Activated T-helper 17 cell treated with anti-CD3 and anti-CD28 coated beads, Interleukin-2, amount 50 U/mL, for 72 hours (primary cell): ENCODE measurements at regions not wholly inside any gene's neighbourhood (a gene's known extent, or its start where the extent isn't known, plus 50 kb on each side); places are given as distances from the start of the nearest gene placed in this dataset.

Source experiments
- ATAC-seq: fragments of 150-1000 bp; cut with Tn5 transposase; replicated peaks from 2 replicates; pipeline ENCODE4 v1.10.0; 2021; ENCODE audit warnings: mild to moderate bottlenecking, moderate library complexity
- H3K27ac Mint-ChIP-seq: one replicate; pipeline ENCODE4 v1.8.0; 2022; ENCODE audit warnings: mixed read lengths
- H3K27me3 Mint-ChIP-seq: one replicate; pipeline ENCODE4 v1.8.0; 2022; ENCODE audit warnings: mixed read lengths
- H3K36me3 Mint-ChIP-seq: one replicate; pipeline ENCODE4 v1.8.0; 2022; ENCODE audit warnings: low read depth, mild to moderate bottlenecking, mixed read lengths
- H3K4me1 Mint-ChIP-seq: one replicate; pipeline ENCODE4 v1.8.0; 2022; ENCODE audit warnings: mixed read lengths
- H3K4me3 Mint-ChIP-seq: one replicate; pipeline ENCODE4 v1.8.0; 2022; ENCODE audit warnings: mild to moderate bottlenecking, mixed read lengths
- H3K9me3 Mint-ChIP-seq: one replicate; pipeline ENCODE4 v1.8.0; 2022; ENCODE audit warnings: mixed read lengths

DNA sequence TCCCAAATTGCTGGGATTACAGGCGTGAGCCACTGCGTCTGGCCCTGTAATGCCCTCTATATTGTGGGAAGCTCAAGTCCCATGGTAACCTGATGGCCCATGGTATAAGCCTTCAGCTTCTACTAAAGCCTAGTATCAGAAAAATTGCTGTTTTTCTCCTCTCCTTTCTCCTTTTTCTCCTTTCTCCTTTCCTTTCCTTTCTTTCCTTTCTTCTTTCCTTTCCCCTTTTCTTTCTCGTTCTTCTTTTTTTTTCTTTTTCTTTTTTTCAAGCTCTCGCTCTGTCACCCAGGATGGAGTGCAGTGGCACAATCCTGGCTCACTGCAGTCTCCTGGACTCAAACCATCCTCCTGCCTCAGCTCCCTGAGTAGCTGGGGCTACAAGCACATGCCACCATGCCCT, 740.7 kb downstream of the FAM133A start:
- ATAC-seq: no peak
- H3K27ac Mint-ChIP-seq: no peak overlapping the region
- H3K4me3 Mint-ChIP-seq: no peak overlapping the region
- H3K4me1 Mint-ChIP-seq: no peaks in the 10 kb centered on the region
- no peaks in the 10 kb centered on the region for H3K36me3 Mint-ChIP-seq
- no peaks in the 10 kb centered on the region for H3K9me3 Mint-ChIP-seq
- H3K27me3 Mint-ChIP-seq: no peaks in the 10 kb centered on the region

DNA sequence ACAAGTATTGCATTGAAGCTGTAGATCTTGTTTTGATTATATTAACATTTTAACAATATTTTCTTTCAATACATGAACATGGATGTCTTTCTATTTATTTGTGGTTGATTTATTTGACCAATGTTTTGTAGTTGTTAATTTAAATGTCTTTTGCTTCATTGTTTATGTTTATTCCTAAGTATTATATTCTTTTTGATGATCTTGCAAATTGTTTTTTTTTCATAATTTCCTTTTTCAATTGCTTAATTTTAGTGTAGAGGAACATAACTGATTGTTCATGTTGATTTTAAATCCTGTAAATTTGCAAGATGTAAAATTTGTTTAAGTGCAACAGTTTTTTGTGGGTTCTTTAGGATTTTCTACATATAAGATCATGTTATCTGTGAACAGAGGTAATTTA, 744.1 kb downstream of the FAM133A start:
- H3K4me3 Mint-ChIP-seq: no peak overlapping the region
- ATAC-seq: no peak
- H3K27me3 Mint-ChIP-seq: no peaks in the 10 kb centered on the region

DNA sequence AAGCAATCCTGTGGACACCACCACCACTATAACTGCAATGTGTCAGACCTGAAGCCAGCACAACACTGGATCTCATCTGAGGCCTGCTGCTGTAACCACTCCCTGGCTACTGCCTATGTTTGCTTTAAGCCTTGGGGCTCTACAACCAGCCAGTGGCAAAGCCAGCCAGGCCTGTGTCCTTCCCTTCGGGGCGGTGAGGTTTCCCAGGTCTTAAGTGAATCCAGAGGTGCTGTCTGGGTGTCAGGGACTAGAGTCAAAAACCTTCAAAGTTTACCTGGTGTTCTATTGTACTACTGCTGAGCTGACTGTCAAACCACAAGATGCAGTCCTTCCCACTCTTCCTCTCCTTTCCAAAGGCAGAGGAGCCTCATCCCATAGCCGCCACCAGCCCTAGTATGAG, 750.5 kb downstream of the FAM133A start:
- ATAC-seq: no peak
- no peak overlapping the region for H3K4me3 Mint-ChIP-seq
- H3K36me3 Mint-ChIP-seq: no peaks in the 10 kb centered on the region
- no peaks in the 10 kb centered on the region for H3K27me3 Mint-ChIP-seq
- H3K4me1 Mint-ChIP-seq: no peaks in the 10 kb centered on the region
- no peak overlapping the region for H3K27ac Mint-ChIP-seq
- H3K9me3 Mint-ChIP-seq: no peaks in the 10 kb centered on the region

More for the DNA sequence above, 744.1 kb downstream of the FAM133A start:
- H3K36me3 Mint-ChIP-seq: no peaks in the 10 kb centered on the region
- H3K9me3 Mint-ChIP-seq: no peaks in the 10 kb centered on the region
- no peak overlapping the region for H3K27ac Mint-ChIP-seq
- no peaks in the 10 kb centered on the region for H3K4me1 Mint-ChIP-seq

DNA sequence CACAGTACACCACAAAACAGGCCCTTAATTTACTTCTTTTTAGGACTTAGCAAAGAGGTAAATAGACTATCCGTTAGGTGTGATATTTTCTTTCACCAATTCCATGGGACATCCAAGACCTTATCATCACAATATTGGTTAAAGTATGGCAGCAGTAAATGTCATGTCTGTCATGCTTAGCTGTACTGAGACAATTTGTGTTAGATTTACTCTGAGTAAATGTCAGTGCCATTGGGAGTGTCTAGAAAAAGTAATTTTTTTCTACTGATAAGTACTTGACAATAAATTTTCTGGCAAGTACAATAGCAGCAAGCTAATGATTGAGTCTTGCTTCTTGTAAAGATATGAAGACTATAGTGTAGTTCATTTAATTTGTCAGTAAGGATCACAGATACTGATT, 756.1 kb downstream of the FAM133A start:
- H3K4me3 Mint-ChIP-seq: no peak overlapping the region
- H3K27me3 Mint-ChIP-seq: no peaks in the 10 kb centered on the region
- ATAC-seq: no peak
- H3K27ac Mint-ChIP-seq: no peak overlapping the region
- no peaks in the 10 kb centered on the region for H3K36me3 Mint-ChIP-seq
- H3K9me3 Mint-ChIP-seq: no peaks in the 10 kb centered on the region
- H3K4me1 Mint-ChIP-seq: no peaks in the 10 kb centered on the region

DNA sequence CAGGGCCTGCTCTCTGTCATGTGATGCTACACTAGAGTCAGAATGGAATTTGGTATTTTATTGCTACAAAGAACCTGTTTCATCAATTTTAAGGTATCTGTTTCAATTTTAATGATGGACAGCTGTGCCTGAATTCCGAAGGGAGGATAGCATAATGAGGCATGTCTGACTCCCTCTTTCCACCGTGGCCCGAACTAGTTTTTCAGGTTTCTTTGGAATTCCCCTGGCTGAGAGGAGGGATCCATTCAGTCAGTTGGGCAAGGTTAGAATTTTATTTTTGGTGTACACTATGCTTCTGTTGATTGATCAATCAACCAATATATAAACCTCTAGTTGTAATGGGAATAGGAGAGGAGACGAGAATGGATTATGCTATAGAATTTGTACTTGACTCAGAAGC, 761.8 kb downstream of the FAM133A start:
- Mint-ChIP-seq H3K9me3 (no peaks in the 10 kb centered on the region), H3K4me1 (no peaks in the 10 kb centered on the region), H3K36me3 (no peaks in the 10 kb centered on the region), H3K27ac (no peak overlapping the region), H3K27me3 (no peaks in the 10 kb centered on the region), H3K4me3 (no peak overlapping the region)
- no peak for ATAC-seq

DNA sequence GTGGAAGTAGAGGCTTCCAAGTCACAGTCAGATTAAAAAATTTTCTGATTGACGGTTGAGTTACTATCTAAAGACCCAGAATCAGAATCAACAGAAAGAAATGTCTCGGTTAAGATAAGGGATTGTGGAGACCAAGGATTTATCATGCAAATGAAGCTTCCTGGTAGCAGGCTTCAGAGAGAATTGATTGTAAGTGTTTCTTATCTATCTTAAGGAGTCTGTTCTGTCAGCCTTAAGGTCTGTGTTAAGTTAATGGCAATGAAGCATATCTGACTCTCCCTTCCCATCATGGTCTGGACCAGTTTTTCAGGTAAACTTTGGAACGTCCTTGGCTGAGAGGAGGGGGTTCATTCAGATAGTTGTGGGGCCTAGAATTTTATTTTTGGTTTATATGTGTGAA, 780.2 kb downstream of the FAM133A start:
- ATAC-seq: no peak
- Mint-ChIP-seq H3K4me3 (no peak overlapping the region), H3K9me3 (no peaks in the 10 kb centered on the region), H3K36me3 (no peaks in the 10 kb centered on the region), H3K27me3 (no peaks in the 10 kb centered on the region), H3K4me1 (no peaks in the 10 kb centered on the region), H3K27ac (no peak overlapping the region)

DNA sequence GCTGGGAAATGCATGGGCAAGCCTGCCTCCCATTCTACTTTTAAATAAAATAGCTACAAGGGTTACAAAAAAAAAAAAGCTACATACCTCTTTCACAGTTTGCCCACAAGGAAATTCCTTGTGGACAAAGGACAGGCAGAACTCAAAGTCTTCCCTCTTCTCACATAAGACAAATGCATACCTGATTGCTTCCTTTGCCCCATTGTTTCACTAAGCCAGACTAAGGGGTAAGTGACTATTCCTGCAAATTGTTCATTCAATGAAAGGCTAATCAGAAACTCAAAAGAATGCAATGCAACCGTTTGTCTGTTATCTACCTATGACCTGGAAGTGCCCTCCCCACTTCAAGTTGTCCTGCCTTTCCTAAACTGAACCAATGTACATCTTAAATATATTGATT, 780.6 kb downstream of the FAM133A start:
- no peaks in the 10 kb centered on the region for H3K9me3 Mint-ChIP-seq

DNA sequence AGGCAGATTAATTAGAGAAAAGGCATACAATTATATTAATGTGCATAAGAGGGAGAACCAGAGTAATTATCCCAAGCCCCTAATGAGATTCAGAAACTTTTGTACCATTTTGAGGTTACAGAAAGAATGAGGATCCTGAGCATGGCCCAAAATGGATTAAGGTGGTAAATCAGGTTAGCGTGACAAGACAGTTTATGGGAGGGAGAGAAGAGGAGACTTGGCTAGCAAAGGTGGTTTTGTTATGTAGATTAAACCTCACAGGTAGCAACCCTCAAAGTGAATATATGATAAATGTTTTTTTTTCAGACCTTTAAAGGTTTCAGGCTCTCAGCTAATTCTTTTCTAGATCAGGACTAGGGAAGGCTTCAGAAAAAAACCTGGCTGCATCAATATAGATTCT, 781.8 kb downstream of the FAM133A start:
- no peaks in the 10 kb centered on the region for H3K4me1 Mint-ChIP-seq
- ATAC-seq: no peak
- no peak overlapping the region for H3K4me3 Mint-ChIP-seq
- H3K36me3 Mint-ChIP-seq: no peaks in the 10 kb centered on the region
- H3K27ac Mint-ChIP-seq: no peak overlapping the region
- H3K27me3 Mint-ChIP-seq: no peaks in the 10 kb centered on the region
- no peaks in the 10 kb centered on the region for H3K9me3 Mint-ChIP-seq

More for the DNA sequence above, 780.6 kb downstream of the FAM133A start:
- no peak overlapping the region for H3K4me3 Mint-ChIP-seq
- H3K27ac Mint-ChIP-seq: no peak overlapping the region
- ATAC-seq: no peak
- no peaks in the 10 kb centered on the region for H3K27me3 Mint-ChIP-seq
- no peaks in the 10 kb centered on the region for H3K36me3 Mint-ChIP-seq
- no peaks in the 10 kb centered on the region for H3K4me1 Mint-ChIP-seq

DNA sequence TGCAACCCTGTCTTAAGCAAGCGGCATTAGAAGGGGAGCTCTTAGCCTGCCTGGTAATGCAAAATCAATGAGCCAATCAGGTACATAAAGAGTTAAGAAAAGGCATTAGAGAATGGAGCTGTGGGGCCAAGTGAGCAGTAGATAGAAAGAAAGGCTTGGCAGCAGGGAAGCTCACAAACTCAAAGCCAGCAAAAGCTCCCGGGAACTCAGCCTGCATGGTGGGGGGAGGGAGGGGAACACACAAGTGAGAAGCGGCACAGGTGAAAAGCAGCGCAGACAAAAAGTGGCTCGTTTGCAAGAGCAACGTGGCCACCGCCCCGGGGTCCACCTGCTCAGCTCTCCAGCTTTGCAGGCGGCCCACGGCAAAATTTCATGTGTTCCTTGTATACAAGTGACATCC, 818.5 kb downstream of the FAM133A start:
- ATAC-seq: no peak
- H3K4me3 Mint-ChIP-seq: no peak overlapping the region

DNA sequence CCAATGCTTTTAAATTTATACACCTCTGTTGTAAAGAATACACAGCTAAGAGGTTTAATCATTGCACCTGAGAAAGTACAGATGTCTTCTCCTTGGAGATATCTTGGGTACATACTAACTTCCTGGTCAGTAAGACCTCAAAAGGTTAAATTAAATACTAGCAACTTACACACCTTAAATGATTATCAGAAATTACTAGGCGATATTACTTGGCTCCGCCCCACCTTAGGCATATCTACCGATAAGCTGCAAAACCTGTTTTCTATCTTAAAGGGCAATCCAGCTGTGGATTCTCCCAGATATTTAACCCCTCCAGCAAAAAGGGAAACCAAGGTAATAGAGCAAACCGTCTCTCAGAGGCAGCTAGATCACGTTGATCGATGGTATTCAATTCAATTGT, 819.4 kb downstream of the FAM133A start:
- Mint-ChIP-seq H3K4me1 (no peaks in the 10 kb centered on the region), H3K4me3 (no peak overlapping the region)
- ATAC-seq: no peak

More for the DNA sequence above, 818.5 kb downstream of the FAM133A start:
- Mint-ChIP-seq H3K9me3 (no peaks in the 10 kb centered on the region), H3K27me3 (no peaks in the 10 kb centered on the region), H3K27ac (no peak overlapping the region), H3K36me3 (no peaks in the 10 kb centered on the region), H3K4me1 (no peaks in the 10 kb centered on the region)

DNA sequence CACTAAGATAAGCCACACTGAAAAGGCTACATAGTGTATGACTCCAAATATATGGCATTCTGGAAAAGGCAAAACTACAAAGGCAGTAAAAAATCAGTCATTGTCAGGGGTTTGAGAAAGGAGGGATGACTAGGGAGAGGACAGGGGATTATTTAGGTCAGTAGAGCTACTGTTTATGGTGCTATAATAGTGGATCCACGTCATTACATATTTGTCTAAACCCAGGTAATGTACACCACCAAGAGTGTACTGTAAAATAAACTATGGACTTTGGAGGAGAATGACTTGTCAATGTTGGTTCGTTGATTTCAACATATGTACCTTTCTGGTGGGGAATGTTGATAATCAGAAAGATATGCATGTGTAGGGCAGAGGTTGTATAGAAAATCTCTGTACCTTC, 837.6 kb downstream of the FAM133A start:
- Mint-ChIP-seq H3K4me3 (no peak overlapping the region), H3K36me3 (no peaks in the 10 kb centered on the region), H3K4me1 (no peaks in the 10 kb centered on the region), H3K9me3 (no peaks in the 10 kb centered on the region), H3K27ac (no peak overlapping the region), H3K27me3 (no peaks in the 10 kb centered on the region)
- no peak for ATAC-seq

More for the DNA sequence above, 819.4 kb downstream of the FAM133A start:
- Mint-ChIP-seq H3K36me3 (no peaks in the 10 kb centered on the region), H3K27ac (no peak overlapping the region), H3K9me3 (no peaks in the 10 kb centered on the region), H3K27me3 (no peaks in the 10 kb centered on the region)

DNA sequence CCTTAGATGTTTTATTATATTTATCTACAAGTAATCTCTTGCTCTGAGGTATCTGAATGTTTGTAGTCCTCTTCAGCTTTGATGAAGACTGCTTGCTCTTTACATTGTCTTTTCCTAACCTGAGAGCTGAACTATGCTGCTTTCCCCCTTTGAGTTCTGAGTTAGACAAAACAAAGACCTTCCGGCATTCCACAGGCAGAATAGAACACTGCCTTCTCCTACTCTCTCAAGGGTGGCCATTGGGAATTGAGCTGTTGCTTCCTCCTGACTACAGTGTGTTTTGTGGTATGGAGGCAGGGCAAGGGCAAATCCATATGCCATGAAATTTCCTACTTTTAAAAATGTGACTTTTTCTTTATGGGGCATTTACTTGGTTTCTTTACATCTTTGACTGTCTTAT, 841.0 kb downstream of the FAM133A start:
- Mint-ChIP-seq H3K4me1 (no peaks in the 10 kb centered on the region), H3K9me3 (no peaks in the 10 kb centered on the region), H3K4me3 (no peak overlapping the region), H3K27ac (no peak overlapping the region), H3K36me3 (no peaks in the 10 kb centered on the region), H3K27me3 (no peaks in the 10 kb centered on the region)
- ATAC-seq: no peak

DNA sequence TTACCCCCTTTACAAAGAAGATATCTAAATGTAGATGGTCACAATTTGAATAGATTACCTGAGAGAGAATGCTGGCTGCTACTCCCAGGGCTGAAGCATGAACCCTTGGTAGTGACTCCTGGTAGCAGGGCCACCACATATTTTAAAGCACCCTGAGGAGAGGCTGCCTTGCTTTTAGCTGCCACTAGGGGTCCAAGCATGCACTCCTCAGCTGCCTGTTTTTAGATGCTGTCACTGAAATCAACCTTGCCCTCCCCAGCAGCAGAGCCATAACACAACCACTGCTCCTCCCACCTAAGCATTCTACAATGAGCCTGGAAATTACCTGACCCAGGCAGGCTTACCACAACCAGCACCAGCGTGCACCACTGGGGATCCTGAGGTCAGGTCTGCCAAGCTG, 850.9 kb downstream of the FAM133A start:
- H3K4me3 Mint-ChIP-seq: no peak overlapping the region
- no peak overlapping the region for H3K27ac Mint-ChIP-seq
- H3K36me3 Mint-ChIP-seq: no peaks in the 10 kb centered on the region
- no peak for ATAC-seq
- H3K4me1 Mint-ChIP-seq: no peaks in the 10 kb centered on the region
- H3K27me3 Mint-ChIP-seq: no peaks in the 10 kb centered on the region
- H3K9me3 Mint-ChIP-seq: peaks cover 4% of the 10 kb centered on the region

DNA sequence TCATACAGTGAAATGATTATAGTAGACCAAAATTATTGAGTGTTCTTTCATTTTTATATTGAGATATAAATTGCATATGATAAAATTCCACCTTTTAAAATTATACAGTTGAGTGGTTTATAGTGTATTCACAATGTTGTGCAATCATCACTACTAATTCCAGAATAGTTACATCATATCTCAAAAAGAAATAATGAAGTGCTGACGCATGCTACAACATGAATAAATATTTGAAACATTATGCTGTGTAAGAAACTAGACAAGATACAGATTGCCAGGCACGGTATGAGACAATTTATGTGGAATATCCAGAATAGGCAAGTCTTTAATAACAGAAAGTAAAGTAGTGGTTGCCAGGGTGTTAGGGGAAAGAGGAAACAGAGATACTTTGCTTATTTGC, 871.7 kb downstream of the FAM133A start:
- Mint-ChIP-seq H3K36me3 (no peaks in the 10 kb centered on the region), H3K4me3 (no peak overlapping the region)

DNA sequence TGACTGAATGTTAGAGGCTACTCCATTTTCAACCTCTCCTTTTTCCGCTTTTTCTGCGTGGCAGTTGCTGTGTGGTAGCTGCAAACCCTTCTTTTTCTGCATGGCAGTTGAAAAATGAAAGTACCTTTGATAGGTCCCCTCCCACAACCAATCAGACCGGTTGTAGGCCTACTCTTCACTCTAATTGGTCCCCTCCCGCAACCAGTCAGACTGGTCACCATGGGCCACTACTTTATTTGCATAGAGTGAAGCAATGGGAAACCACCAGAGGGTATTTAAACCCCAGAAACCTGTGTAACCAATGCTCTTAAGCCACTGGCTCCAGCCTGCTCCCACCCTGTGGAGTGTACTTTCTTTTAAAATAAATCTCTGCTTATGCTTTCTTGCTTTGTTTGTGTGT, 877.8 kb downstream of the FAM133A start:
- no peak for ATAC-seq
- Mint-ChIP-seq H3K27me3 (no peaks in the 10 kb centered on the region), H3K4me3 (no peak overlapping the region), H3K36me3 (no peaks in the 10 kb centered on the region), H3K4me1 (no peaks in the 10 kb centered on the region), H3K9me3 (no peaks in the 10 kb centered on the region), H3K27ac (no peak overlapping the region)

More for the DNA sequence above, 871.7 kb downstream of the FAM133A start:
- Mint-ChIP-seq H3K27ac (no peak overlapping the region), H3K9me3 (no peaks in the 10 kb centered on the region), H3K27me3 (no peaks in the 10 kb centered on the region), H3K4me1 (no peaks in the 10 kb centered on the region)
- no peak for ATAC-seq

DNA sequence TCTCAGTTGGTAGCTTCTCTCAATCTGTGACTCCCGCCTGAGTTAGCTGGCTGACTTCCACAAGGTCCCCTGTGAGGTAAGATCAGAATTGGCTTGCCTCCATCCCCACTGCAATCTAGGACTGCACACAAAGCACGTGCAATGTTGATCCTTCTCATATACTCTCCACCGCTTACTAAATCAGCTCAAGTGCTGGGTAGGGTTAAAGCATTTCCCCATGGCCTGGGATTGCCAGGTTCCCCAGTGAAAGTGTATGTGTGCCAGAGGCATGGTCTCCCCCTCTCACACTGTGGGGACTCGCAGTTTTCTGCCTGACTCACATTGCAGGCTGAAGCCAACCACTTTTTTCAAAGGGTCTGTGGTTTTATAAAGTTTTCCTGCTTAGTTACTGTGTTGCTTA, 886.9 kb downstream of the FAM133A start:
- Mint-ChIP-seq H3K9me3 (no peaks in the 10 kb centered on the region), H3K4me1 (no peaks in the 10 kb centered on the region), H3K36me3 (no peaks in the 10 kb centered on the region), H3K27me3 (no peaks in the 10 kb centered on the region), H3K4me3 (no peak overlapping the region), H3K27ac (no peak overlapping the region)
- ATAC-seq: no peak
